DND-41 (cell line): ENCODE measurements at regions not wholly inside any gene's neighbourhood (a gene's known extent, or its start where the extent isn't known, plus 50 kb on each side); places are given as distances from the start of the nearest gene placed in this dataset.

Source experiments
- ATAC-seq: fragments of 200-7000 bp; cut with Tn5 transposase; 3 replicates; pipeline ENCODE4 v1.9.1; 2021; ENCODE audit warnings: low read depth; ENCODE audit not compliant: insufficient read depth
- DNase-seq: peaks from one replicate; pipeline ENCODE4 v3.0.0-alpha.2; 2020
- H2AFZ ChIP-seq: 2 replicates; pipeline ENCODE4 v1.6.0; 2012; ENCODE audit warnings: low read depth, low read length
- H3K27ac ChIP-seq: 2 replicates; pipeline ENCODE4 v1.5.1; 2012; ENCODE audit warnings: low read length, inconsistent platforms
- H3K27me3 ChIP-seq: fragments of 200-600 bp; sonication (generic); 2 replicates; pipeline ENCODE4 v1.6.0; 2012; ENCODE audit warnings: low read length, mild to moderate bottlenecking, inconsistent platforms; ENCODE audit not compliant: insufficient read depth, poor library complexity
- H3K36me3 ChIP-seq: 2 replicates; pipeline ENCODE4 v1.5.1; 2012; ENCODE audit warnings: low read length, inconsistent platforms; ENCODE audit not compliant: insufficient read depth
- H3K4me1 ChIP-seq: 2 replicates; pipeline ENCODE4 v1.5.1; 2012; ENCODE audit warnings: mild to moderate bottlenecking, low read length; ENCODE audit not compliant: insufficient read depth
- H3K4me2 ChIP-seq: 2 replicates; pipeline ENCODE4 v1.6.0; 2012; ENCODE audit warnings: mild to moderate bottlenecking, moderate library complexity, low read length, inconsistent platforms; ENCODE audit not compliant: insufficient read depth
- H3K4me3 ChIP-seq, 2 experiments: fragments of 200-600 bp in 1 of 2; shearing (Covaris generic) in 1 of 2; 2 replicates each; pipeline ENCODE4 v1.5.1; 2012 to 2016; ENCODE audit warnings: inconsistent platforms in 2 of 2, low read length in 2 of 2, mild to moderate bottlenecking in 2 of 2, low read depth in 1 of 2, moderate library complexity in 1 of 2
- H3K79me2 ChIP-seq: 2 replicates; pipeline ENCODE4 v1.6.0; 2012; ENCODE audit warnings: low read length, inconsistent platforms; ENCODE audit not compliant: insufficient read depth
- H3K9ac ChIP-seq: 2 replicates; pipeline ENCODE4 v1.6.0; 2012; ENCODE audit warnings: low read depth, mild to moderate bottlenecking, inconsistent platforms, low read length, moderate library complexity
- H3K9me3 ChIP-seq: 2 replicates; pipeline ENCODE4 v1.5.1; 2012; ENCODE audit warnings: low read length, moderate library complexity, mild to moderate bottlenecking, inconsistent platforms; ENCODE audit not compliant: insufficient read depth, severe bottlenecking
- H4K20me1 ChIP-seq: 2 replicates; pipeline ENCODE4 v1.6.0; 2012; ENCODE audit warnings: low read length; ENCODE audit not compliant: insufficient read depth
- EZH2 ChIP-seq: IDR thresholded peaks from 3 replicates; pipeline ENCODE4 v1.6.1; 2012; ENCODE audit warnings: borderline replicate concordance, low read depth, mild to moderate bottlenecking, moderate library complexity, low read length, inconsistent platforms; ENCODE audit not compliant: severe bottlenecking
- TF ChIP-seq, protein P1 (sequence below): IDR thresholded peaks from 2 replicates; pipeline ENCODE4 v1.5.1; 2012; ENCODE audit warnings: borderline replicate concordance, low read length, moderate library complexity, mild to moderate bottlenecking; ENCODE audit not compliant: poor library complexity, severe bottlenecking; ENCODE audit errors: extremely low read depth

GRCh38 chr12:24304285-24304684, 354.8 kb upstream of the SOX5 start:
- no peaks in the 10 kb centered on the region for H4K20me1 ChIP-seq
- H2AFZ ChIP-seq: no peak overlapping the region
- H3K79me2 ChIP-seq: no peaks in the 10 kb centered on the region
- ATAC-seq (no peak), DNase-seq (no peak)
- H3K9ac ChIP-seq: no peak overlapping the region
- H3K27me3 ChIP-seq: no peaks in the 10 kb centered on the region
- H3K4me2 ChIP-seq: no peak overlapping the region
- H3K9me3 ChIP-seq: no peaks in the 10 kb centered on the region
- H3K27ac ChIP-seq: no peak overlapping the region
- TF ChIP-seq EZH2: no peak
- TF ChIP-seq, protein P1, sequence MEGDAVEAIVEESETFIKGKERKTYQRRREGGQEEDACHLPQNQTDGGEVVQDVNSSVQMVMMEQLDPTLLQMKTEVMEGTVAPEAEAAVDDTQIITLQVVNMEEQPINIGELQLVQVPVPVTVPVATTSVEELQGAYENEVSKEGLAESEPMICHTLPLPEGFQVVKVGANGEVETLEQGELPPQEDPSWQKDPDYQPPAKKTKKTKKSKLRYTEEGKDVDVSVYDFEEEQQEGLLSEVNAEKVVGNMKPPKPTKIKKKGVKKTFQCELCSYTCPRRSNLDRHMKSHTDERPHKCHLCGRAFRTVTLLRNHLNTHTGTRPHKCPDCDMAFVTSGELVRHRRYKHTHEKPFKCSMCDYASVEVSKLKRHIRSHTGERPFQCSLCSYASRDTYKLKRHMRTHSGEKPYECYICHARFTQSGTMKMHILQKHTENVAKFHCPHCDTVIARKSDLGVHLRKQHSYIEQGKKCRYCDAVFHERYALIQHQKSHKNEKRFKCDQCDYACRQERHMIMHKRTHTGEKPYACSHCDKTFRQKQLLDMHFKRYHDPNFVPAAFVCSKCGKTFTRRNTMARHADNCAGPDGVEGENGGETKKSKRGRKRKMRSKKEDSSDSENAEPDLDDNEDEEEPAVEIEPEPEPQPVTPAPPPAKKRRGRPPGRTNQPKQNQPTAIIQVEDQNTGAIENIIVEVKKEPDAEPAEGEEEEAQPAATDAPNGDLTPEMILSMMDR: no peak
- H3K4me3 ChIP-seq: no peak overlapping the region
- H3K4me1 ChIP-seq: peaks cover 12% of the 10 kb centered on the region
- no peaks in the 10 kb centered on the region for H3K36me3 ChIP-seq

- Histone ChIP-seq H3K79me2 (no peaks in the 10 kb centered on the region), H3K4me3 (no peak overlapping the region), H3K4me1 (peaks cover 5% of the 10 kb centered on the region), H3K4me2 (no peak overlapping the region), H3K27ac (no peak overlapping the region), H2AFZ (no peak overlapping the region), H3K9ac (no peak overlapping the region), H3K36me3 (no peaks in the 10 kb centered on the region), H3K27me3 (no peaks in the 10 kb centered on the region), H3K9me3 (no peaks in the 10 kb centered on the region), H4K20me1 (no peaks in the 10 kb centered on the region)
- DNase-seq: no peak
- TF ChIP-seq EZH2: no peak
- TF ChIP-seq, protein P1: no peak
- no peak for ATAC-seq
Measured at GRCh38 chr12:24302708-24303107, 353.2 kb upstream of the SOX5 start.

- TF ChIP-seq, protein P1: no peak
- TF ChIP-seq EZH2: no peak
- no peaks in the 10 kb centered on the region for H4K20me1 ChIP-seq
- no peak overlapping the region for H2AFZ ChIP-seq
- no peaks in the 10 kb centered on the region for H3K9me3 ChIP-seq
- no peak overlapping the region for H3K4me2 ChIP-seq
- no peaks in the 10 kb centered on the region for H3K79me2 ChIP-seq
- no peaks in the 10 kb centered on the region for H3K4me1 ChIP-seq
- no peak overlapping the region for H3K9ac ChIP-seq
- ATAC-seq: no peak
- H3K27me3 ChIP-seq: no peaks in the 10 kb centered on the region
- DNase-seq: no peak
- no peak overlapping the region for H3K27ac ChIP-seq
- H3K36me3 ChIP-seq: no peaks in the 10 kb centered on the region
- no peak overlapping the region for H3K4me3 ChIP-seq
Measured at GRCh38 chr12:24297516-24297915, 348.0 kb upstream of the SOX5 start.

DNA sequence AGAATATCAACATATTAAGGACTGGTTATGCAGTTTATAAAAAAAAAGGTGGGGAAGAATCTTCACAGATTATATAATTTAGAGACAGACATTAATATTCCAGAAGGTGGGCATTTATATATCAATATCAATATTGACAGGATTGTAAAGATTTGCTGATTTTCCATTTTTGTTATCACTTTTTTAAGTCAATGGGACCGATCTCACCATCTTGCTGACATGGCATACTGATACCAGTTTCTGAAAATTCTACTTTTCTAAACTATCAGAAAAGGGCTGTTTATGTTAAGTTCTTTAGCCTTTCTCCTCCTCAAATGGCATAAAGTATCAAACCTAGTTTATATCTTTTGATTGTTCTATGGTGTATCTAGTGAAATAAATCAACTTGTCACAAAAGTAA, 344.1 kb upstream of the SOX5 start:
- H4K20me1 ChIP-seq: no peaks in the 10 kb centered on the region
- TF ChIP-seq, protein P1: no peak
- TF ChIP-seq EZH2: no peak

More for the DNA sequence above, 344.1 kb upstream of the SOX5 start:
- DNase-seq (no peak), ATAC-seq (no peak)
- H3K4me3 ChIP-seq: no peak overlapping the region
- no peaks in the 10 kb centered on the region for H3K9me3 ChIP-seq
- no peaks in the 10 kb centered on the region for H3K79me2 ChIP-seq
- H3K9ac ChIP-seq: no peak overlapping the region
- no peak overlapping the region for H2AFZ ChIP-seq
- no peak overlapping the region for H3K4me2 ChIP-seq
- no peaks in the 10 kb centered on the region for H3K27me3 ChIP-seq
- H3K4me1 ChIP-seq: peaks cover 6% of the 10 kb centered on the region; the same call in 1 of the 2 replicates
- no peaks in the 10 kb centered on the region for H3K36me3 ChIP-seq
- no peak overlapping the region for H3K27ac ChIP-seq
